ENCODE measurements at regions not wholly inside any gene's neighbourhood (a gene's known extent, or its start where the extent isn't known, plus 50 kb on each side); places are given as distances from the start of the nearest gene placed in this dataset.

GRCh38 chr5:91983869-91984268 lies 600.8 kb upstream of the ARRDC3 start:
- Histone ChIP-seq H3K27ac (no peak overlapping the region), H3K9me3 (no peaks in the 10 kb centered on the region), H3K4me1 (ENCODE audit: insufficient read depth) (no peaks in the 10 kb centered on the region), H3K36me3 (no peaks in the 10 kb centered on the region), H3K4me3 (no peak overlapping the region), H3K27me3 (no peaks in the 10 kb centered on the region)
- intact Hi-C loops (cut with DNase I) = no loop called here
- TF ChIP-seq CTCF (IDR thresholded peaks at IDR 0.05) (no peak), POLR2A (IDR thresholded peaks at IDR 0.05) (no peak), EP300 (IDR thresholded peaks at IDR 0.05) (no peak)
- no peak for DNase-seq
- 76 to 90% (median 78%) methylated on average over 1 of the region's 1 CpG for WGBS, 3 donors

GRCh38 chr5:91978221-91978882 lies 595.2 kb upstream of the ARRDC3 start:
- 91 to 93% (median 91%) methylated on average over 2 of the region's 2 CpGs for WGBS, 3 donors
- no peak overlapping the region for H3K27ac ChIP-seq
- H3K9me3 ChIP-seq = no peaks in the 10 kb centered on the region
- no peaks in the 10 kb centered on the region for H3K36me3 ChIP-seq
- TF ChIP-seq EP300 (IDR thresholded peaks at IDR 0.05) (no peak), CTCF (IDR thresholded peaks at IDR 0.05) (no peak), POLR2A (IDR thresholded peaks at IDR 0.05) (no peak)
- DNase-seq = no peak
- H3K27me3 ChIP-seq = no peaks in the 10 kb centered on the region
- no peak overlapping the region for H3K4me3 ChIP-seq
- no peaks in the 10 kb centered on the region for H3K4me1 ChIP-seq (ENCODE audit: insufficient read depth)
- intact Hi-C loops (cut with DNase I) = no loop called here

- intact Hi-C loops (cut with DNase I) = no loop called here
- no peak for TF ChIP-seq CTCF (IDR thresholded peaks at IDR 0.05)
- no peak for TF ChIP-seq POLR2A (IDR thresholded peaks at IDR 0.05)
- TF ChIP-seq EP300 (IDR thresholded peaks at IDR 0.05) = no peak
Observed at GRCh38 chr5:91977579-91977978, 594.5 kb upstream of the ARRDC3 start.

GRCh38 chr5:91976451-91976850 lies 593.3 kb upstream of the ARRDC3 start:
- no peak for TF ChIP-seq POLR2A (IDR thresholded peaks at IDR 0.05)
- TF ChIP-seq CTCF (IDR thresholded peaks at IDR 0.05) = no peak
- no peak for TF ChIP-seq EP300 (IDR thresholded peaks at IDR 0.05)
- no peak overlapping the region for H3K4me3 ChIP-seq
- H3K27ac ChIP-seq = no peak overlapping the region
- no peaks in the 10 kb centered on the region for H3K27me3 ChIP-seq
- 72 to 76% (median 73%) methylated on average over 3 of the region's 3 CpGs for WGBS, 3 donors
- no peaks in the 10 kb centered on the region for H3K36me3 ChIP-seq
- DNase-seq = no peak
- H3K9me3 ChIP-seq = no peaks in the 10 kb centered on the region
- intact Hi-C loops (cut with DNase I) = no loop called here
- H3K4me1 ChIP-seq (ENCODE audit: insufficient read depth) = no peaks in the 10 kb centered on the region

More at GRCh38 chr5:91977579-91977978, 594.5 kb upstream of the ARRDC3 start:
- Histone ChIP-seq H3K4me1 (ENCODE audit: insufficient read depth) (no peaks in the 10 kb centered on the region), H3K4me3 (no peak overlapping the region), H3K36me3 (no peaks in the 10 kb centered on the region), H3K27ac (no peak overlapping the region), H3K9me3 (no peaks in the 10 kb centered on the region), H3K27me3 (no peaks in the 10 kb centered on the region)
- no peak for DNase-seq
